HG02852 (cell line): ENCODE measurements at regions not wholly inside any gene's neighbourhood (a gene's known extent, or its start where the extent isn't known, plus 50 kb on each side); places are given as distances from the start of the nearest gene placed in this dataset.

Experiments used
- ATAC-seq: cut with Tn5 transposase; IDR thresholded peaks from one replicate; pipeline ENCODE4 v1.9.1; 2021; ENCODE audit warnings: mild to moderate bottlenecking, moderate library complexity; ENCODE audit not compliant: unreplicated experiment

DNA sequence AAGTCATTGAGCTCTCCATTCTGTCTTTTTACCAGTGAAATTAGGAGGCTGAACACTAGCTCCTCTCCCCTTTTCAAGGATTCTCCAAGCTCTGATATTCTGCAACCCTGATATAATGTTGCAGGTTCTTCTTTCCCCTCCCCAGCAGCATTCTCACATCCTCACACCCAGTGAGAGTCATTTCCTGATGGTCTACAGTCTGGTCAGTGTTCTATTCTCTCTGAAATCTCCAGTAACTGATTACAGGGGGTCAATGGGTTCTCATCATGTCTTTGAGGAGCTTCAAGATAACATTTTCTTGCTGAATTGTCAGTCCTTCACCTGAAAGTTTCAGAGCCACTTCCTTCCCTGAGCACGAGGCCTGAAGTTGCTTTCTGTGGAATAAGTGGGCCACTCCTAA, 299.4 kb downstream of the PTEN start:
- no peak for ATAC-seq

DNA sequence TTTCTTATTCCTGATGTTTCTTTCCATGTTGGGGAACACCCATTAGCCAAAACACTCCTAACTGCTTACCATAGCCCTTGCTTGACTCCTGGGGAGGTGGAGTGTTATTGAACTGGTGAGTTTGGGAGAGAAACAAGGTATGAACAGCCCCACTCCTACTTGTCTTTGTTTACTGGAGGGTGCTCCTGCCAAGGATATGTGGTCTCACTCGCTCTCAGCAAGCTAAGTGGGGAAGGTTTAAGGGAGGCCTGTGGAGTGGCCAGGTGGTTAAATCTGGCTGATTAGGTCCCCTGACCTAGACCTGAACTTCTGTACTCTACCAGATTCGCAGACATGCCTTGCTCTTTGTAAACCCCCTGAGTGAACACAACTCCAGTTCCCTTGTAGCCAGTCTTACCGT, 300.1 kb downstream of the PTEN start:
- no peak for ATAC-seq

DNA sequence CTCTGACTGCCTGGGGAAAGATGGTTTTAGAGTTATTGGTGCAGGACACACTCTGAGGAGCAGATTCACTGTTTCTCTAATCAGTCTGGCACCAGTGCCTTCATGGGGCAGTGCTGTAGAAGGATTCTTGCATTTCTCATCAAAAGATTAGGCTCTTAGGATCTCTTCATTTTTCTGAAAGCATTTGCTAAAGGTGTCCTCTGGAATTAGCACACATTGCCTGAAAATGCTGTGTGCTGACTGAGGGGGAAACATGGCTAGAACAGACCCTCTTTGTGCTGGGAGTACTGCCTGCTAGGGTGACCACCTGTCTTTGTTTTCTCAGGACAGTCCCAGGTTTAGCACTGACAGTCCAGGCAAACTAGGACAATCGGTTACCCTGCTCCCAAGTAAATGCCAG, 301.0 kb downstream of the PTEN start:
- ATAC-seq, result no peak

DNA sequence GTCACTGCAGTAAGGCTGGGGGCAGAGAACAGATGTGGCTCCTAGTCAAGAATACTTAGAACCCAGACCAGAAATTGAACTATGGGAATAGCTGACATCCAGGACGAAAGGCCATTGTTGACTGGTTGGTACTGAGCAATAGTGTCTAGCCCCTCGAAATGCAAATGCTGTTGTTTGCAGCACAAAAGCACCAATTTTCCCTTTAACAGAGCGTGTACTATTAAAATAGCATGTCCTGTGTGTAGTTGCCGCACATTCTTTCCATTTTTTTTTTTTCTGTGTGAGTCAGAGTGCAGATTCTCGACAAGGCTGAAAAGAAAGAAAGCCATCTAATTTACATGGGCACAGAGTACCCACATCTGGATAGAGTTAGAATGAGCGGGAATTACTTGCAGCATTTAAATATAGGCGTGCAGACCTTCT, 302.4 kb downstream of the PTEN start:
- ATAC-seq, result no peak

DNA sequence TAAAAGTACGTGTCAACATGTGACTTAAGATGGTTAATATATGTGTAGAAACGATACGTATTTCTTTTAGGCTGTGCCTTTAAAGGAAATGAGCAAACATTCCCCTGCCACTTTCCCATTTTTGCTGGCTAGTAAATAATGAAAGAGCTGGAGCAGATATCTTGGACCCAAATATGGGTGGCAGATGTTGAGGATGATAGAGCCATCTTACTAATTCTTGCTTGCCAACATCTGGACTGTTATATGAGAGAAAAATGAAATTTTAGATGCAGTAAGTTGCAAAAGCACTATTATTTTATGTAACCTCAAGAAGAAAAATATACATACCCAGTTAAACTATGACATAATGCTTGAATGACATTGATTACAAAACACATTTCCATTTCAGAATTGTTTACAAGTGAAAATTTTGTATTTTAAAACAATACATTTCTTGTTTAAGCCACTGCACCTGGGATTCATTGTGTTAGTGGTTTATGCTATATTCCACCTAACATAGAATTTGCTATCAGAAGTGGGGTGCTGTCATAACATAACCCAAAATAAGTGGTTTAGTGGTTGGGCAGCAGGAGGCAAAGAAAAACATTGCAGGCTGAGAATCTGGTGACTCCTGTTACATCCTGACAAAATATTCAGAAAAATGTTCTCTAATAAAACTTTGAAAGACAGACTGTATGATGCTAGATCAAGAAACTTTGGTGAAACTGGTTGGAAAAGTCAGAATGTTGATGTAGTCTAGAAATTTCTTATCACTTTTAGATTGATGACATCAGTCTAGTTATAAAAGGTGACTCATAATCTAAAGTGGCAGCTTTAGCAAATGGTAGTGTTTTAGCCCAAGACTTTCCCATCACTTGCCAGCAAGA, 305.0 kb downstream of the PTEN start:
- ATAC-seq, result no peak

DNA sequence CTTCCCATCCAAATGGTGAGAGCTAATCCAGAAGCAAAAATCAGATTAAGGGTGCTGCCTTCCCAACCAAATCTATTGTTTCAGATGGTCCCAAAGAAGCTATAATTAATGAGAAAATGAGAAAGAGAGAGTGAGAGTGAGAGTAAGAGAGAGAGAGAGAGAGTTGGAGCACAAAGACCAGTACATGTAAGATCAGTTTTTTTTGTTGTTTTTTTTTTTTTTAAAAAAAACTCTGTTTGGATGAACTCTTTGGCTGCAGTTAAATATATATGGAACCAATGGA, 305.6 kb downstream of the PTEN start:
- no peak for ATAC-seq

DNA sequence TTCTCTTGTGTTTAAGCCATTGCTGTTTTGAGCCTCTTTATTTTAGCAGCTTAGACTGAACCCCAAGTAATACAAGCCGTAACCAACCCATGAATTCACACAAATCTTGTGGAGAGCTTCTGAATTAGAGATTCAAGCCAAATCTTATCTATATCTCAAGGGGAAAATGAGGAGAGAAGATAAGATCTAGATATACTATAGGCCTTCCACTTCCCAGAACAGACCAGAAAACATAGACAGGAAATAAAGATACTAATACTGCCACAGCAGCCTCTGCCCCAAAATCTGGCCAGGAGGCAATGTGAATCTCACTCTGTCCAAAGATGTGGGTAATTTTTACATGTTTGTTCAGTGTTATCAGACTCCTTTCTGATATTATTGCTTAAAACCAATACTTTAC, 307.2 kb downstream of the PTEN start:
- ATAC-seq, result no peak

DNA sequence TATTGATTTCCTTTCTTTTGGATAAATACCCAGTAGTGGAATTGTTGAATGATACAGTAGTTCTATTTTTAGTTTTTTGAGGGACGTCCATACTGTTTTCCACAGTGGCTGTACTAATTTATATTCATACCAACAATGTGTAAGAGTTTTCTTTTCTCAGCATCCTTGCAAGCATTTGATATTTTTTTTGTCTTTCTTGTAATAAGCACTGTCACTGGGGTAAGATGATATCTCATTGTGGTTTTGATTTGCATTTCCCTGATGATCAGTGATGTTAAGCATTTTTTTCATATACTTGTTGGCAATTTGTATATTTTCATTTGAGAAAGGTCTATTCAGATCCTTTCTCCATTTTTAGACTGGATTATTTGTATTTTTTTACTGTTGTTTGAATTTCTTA, 308.7 kb downstream of the PTEN start:
- ATAC-seq, result no peak

DNA sequence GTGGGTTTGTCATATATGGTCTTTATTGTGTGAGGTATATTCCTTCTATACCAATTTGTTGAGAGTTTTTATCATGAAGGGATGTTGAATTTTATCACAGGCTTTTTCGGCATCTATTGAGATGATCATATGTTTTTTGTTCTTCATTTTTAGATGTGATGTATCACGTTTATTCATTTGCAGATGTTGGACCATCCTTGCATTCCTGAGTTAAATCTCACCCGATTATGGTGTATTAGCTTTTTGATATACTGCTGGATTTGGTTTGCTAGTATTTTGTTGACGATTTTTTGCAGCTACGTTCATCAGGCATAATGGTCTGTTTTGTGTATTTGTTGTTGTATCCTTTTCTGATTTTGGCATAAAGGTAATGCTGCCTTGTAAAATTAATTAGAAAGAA, 311.0 kb downstream of the PTEN start:
- no peak for ATAC-seq

DNA sequence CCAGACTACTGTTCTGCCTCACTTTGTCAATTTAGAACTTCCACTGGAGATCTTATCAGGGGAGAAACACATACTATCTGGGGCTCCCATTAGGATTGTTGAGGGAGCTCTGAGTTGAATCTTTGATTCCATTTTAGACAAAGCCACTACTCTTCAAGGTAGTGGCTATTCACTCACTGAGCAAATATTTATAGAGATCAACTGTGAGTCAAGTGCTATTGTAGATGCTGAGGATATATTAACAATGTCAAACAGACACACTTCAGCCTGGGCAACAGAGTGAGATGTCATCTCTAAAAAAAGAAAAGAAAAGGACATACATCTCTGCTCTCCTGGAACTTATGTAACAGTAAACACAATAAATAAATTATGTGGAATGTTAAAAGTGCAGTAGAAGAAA, 315.3 kb downstream of the PTEN start:
- ATAC-seq, result no peak

DNA sequence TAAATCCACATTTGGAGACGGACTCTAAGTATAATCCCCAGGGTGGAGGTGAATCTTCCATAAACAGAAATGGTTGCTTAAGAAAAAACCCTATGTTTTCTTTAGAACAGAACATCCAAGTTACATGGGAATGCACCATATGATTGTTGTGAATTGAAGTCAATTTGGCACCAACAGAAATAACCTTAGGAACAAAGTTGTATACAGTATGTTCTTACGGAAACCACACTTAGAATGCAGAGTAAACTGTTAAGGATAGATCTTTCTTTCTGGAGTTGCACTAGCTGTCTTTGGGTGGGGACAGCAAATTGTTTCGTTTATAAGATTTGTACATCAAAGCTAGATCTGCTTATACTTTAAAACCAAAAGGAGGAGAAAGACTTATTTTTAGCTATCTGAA, 316.4 kb downstream of the PTEN start:
- no peak for ATAC-seq

DNA sequence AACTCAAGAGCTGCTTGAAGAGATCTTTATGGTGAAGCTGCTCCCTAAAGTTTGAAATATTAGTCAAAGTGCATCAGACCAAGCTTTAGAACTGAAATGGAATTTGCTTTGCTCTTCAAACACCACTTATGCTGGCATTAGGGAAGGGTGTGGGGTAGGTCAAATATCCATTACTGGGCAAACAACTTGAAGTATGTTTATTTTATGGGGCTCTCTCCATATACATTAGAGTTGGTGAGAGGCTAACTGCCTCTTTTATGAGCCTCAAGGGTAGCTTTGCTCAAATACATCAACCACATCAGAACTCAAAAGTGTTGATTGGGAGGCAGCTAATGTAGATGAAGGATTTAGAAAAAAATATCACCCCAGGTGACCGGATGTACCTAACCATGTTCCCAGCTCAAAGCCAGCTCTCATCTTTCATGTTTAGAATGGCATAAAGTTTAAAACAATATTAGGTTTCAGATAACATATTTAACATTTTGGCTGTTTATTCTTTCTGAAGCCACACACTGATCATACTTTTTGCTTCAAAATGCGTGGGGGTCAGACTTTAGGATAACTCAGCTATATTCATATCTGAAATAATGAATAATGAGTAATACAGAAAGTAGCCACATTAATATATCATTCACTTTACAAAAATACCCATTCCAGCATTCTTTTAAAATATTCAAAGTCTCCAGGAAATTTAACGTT, 318.6 kb downstream of the PTEN start:
- no peak for ATAC-seq

DNA sequence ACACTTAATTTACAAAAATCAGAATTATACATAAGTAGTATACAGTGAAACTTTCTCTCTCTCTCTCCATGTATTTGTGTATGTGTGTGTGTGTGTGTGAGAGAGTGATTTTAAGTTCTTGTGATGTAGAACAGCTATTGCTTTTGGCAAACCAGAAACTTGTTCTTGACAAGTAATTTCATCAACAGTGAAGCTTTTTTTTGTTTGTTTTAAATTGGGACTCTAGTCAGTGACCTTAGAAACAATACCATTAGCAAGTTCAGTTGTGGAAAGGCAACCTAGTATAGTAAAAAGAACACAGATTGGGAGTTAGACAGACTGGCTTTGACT, 319.1 kb downstream of the PTEN start:
- no peak for ATAC-seq

DNA sequence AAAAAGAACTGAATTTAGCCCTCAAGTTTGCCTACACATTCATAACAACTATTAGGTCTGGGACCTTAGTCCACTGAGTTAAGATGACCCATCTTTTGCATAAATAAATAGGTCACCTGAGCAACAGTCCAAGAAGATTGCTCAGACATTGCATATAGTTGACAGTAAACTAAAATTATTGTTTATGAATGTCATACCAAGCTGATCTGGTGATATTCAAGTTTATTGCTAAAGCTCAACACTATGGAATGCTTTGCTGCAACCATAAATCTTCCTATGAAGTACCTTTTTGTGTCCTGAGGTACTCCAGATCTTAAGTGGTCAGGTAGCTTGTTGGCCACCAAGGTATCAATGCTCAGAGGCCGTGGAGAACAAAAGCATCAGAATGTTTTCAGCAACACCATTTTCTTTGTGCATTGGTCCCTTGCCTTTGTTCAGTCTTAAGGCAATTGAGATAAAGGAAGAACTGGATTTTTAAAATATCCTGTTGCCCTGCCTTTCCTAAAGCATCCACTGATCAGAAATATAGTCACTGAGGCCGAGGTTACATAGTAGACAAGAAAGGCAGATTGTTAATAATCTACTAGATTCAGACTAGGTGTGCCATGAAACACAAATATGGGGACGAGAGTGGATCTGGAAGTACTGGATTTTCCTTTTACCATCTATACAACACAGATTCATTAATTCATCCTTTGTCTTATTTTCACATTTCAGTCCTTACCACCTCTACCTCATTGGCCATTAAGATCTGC, 321.3 kb downstream of the PTEN start:
- no peak for ATAC-seq

DNA sequence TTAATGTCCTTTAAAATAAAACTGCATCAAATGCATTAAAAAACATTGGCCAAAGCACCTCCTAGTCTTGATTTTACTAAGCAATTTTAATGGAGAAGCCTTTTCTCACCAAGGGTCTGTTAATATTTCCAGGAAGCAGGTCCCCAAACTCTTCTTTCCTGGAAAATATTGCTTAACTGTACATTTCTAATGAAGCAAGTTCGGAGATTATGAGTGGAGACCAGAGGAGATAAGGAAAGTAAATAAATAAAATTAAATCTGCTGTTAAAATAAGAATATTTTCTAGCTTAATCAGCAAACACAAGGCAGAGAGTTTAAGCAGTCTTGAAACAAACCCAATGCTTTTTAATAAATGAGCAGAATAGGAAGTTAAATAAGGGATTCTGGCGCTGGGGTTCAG, 322.4 kb downstream of the PTEN start:
- ATAC-seq, result no peak

DNA sequence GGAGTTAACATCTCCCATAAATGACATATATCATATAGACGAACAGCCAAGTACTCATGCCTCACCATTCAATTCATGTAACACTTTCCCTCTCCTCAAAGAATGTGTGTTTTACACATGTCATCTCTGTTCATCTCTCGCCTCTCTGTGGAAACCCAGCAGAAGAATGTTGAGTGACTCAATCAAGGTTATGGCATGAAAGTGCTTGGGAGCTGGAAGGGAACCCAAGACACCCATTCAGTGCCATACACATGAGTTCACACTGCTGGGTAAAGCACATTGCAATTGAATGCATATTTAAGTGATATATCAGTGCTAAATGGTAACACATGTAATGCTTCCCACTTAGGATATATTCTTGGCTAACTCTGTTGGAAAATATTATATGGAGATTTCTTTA, 322.9 kb downstream of the PTEN start:
- no peak for ATAC-seq

DNA sequence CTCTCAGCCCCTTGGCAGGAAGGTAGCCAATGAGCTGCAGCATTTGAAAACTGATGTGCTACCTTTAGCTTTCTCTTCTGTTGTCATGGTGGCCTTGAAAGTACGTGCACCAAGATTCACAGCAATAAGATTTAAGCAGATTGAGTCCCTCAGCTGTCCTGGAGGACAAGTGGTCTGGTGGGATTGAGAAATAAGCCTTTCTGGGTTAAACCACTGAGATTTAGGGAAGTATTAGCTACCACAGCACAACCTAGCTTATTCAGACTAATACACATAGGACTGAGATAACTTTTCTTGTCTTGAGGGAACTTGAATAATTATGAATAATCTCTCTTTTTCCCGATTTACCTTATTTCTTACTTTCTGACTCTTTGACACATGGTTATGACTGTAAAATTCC, 324.0 kb downstream of the PTEN start:
- ATAC-seq, result no peak

DNA sequence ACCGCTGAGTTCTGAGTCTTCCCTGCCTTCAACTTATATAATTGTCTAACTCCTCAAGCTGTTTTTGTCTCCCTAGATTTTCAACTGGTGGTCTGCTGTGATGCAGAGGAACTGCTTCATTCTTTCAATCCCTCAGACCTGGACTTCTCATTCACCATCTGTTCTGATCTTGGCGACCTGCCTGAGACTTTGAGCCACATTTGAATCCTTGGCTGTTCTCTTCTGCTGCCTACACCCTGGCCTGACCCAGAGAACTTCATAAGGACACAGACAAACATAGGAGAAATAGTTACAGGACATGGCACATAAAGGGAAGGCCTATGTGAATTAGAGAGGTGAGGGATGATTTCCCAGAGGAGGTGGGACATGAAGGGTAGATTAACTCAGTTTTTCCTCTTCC, 326.7 kb downstream of the PTEN start:
- ATAC-seq, result no peak

DNA sequence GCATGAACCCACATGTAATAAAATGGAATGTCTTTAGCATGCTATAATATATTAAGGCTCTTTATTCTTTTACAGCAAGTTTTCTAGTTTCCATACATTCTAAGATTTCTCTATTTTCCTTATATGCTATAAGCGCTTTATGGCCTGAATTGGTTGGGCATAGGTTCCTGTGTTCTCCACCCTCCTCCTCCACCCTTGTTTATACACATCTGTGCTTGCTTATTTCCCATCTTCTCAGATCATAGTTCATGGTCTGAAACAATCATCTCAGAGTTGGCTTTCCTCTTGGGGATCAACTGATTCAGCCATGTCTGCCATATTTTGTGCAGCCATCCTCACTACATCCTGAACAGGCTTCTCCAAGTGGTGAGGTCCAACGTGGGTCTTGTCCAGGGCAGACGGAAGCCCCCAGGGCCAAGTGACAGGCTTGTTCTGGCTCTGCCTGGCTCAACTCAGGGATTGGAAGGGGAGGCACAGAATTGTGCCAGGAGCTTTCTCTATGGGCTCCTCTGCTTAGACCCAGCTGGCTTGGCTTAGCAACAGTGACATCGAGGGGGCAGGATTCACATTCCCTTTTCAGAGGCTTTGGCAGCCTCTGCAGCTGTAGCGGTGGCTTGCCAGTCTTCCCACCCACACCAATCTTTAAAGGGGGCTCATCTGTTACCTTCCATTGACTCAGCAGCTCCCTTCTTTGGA, 327.3 kb downstream of the PTEN start:
- no peak for ATAC-seq

DNA sequence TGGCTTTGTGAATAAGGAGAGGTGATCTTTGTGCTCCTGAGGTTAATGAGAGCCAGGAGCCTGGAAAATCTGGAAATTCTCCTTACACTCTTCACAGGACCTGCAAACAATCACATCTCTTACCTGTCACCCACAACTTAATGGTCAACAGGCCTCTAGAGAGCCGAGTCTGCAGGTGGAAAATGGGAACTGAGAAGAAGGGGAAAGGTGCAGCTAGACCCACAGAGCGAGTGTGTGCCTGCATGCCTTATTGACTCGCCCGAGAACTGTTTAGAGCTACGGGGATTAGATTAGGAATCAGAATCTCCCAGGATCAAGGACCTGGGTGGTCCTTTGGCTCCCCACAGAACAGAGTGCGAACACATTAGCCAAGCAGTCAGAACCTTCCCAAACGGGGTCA, 329.6 kb downstream of the PTEN start:
- no peak for ATAC-seq

DNA sequence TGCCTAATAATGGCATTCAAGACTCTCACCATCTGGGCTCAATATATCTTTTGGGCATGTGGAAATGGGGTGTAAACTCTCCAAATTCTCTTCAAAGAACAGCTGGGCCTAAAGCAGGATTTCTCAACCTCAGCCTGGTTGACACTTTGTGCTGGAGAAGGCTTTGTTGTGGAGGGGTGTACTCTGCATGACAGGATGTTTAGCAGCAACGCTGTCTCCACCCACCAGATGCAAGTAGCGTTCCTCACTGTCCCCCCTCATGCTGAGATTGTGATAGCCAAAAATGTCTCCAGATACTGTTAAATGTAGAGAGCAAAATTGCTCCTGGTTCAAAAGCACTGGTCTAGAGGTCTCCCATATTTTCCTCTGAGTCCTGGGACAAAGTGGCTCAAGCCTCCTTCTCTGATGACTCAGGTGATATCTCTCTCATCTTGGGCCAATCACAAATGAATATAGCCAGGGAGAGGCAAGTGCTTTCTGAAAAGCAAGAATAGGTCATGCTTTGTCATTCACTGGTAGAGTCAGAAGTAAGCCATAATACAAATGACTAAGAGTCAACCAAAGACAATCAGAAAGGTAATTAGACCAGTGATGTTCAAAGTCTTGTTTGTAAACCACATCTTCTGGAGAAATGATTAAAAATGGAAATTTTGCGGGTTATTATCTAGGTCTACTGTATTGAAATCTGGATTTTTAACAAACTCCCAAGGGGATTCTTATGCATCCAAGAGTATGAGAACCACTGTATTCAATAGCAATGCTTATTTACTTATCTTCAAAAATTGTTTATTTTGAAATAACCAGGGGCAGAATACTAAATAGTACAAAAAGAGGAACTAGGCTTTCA, 330.8 kb downstream of the PTEN start:
- ATAC-seq, result no peak
